GM12891 (cell line): ENCODE measurements at regions not wholly inside any gene's neighbourhood (a gene's known extent, or its start where the extent isn't known, plus 50 kb on each side); places are given as distances from the start of the nearest gene placed in this dataset.

Experiments
- POLR2A ChIP-seq: IDR thresholded peaks from 2 replicates; pipeline ENCODE4 v1.6.1; 2011; ENCODE audit warnings: low read depth, low read length, control low read depth
- POLR2AphosphoS5 ChIP-seq: IDR thresholded peaks from 2 replicates; pipeline ENCODE4 v1.6.1; 2011; ENCODE audit warnings: low read depth, low read length, control low read depth
- SPI1 ChIP-seq: IDR thresholded peaks from 2 replicates; pipeline ENCODE4 v1.6.1; 2011; ENCODE audit warnings: low read depth, low read length, control low read depth

DNA sequence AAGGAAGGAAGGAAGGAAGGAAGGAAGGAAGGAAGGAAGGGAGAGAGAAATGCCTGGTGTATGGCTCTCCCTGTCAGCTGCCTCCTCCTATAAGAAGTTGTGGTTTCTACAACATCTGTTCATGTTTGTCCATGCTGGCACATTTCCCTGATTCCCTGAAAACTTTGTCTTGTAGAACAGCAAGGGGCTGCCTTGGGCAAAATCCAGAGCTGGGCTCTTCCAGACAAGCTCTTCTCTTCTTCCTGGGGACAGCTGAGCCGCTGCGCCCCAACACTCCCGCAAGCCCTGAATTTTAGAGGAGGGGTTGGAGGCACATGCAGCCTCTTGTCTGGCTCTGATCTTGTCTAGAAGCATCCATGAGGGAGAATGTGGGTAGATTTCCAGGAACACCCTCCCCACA, 282.0 kb upstream of the ADARB2 start:
- TF ChIP-seq POLR2A = no peak
- no peak for TF ChIP-seq SPI1
- TF ChIP-seq POLR2AphosphoS5 = no peak
